Caco-2 (cell line): ENCODE measurements at regions not wholly inside any gene's neighbourhood (a gene's known extent, or its start where the extent isn't known, plus 50 kb on each side); places are given as distances from the start of the nearest gene placed in this dataset.

Experiments
- BruUV-seq: library from RNA; stranded (reverse); fragments of 400-500 nt; replicated peaks from 2 replicates; lab custom pipeline; 2021; lab: Mats Ljungman, UMichigan
- CTCF ChIA-PET: fragments of 300-600 bp; sonication (Branson Sonifier 250); formaldehyde crosslinking; loops from one replicate; lab custom pipeline; 2022; ENCODE audit warnings: antibody characterized with exemption; lab: Charles Lee
- POLR2A ChIA-PET: fragments of 300-600 bp; sonication (Branson Sonifier 250); formaldehyde crosslinking; loops from one replicate; lab custom pipeline; 2022; ENCODE audit warnings: antibody characterized with exemption; lab: Charles Lee
- DNase-seq, 2 experiments: peaks; one replicate each; pipeline versions ENCODE4 v3.0.0 to v3.0.0-alpha.2; 2020 to 2022
- H3K27me3 ChIP-seq: replicated peaks from 2 replicates; pipeline ENCODE4 v1.6.0; 2011; ENCODE audit warnings: low read length; ENCODE audit not compliant: control insufficient read depth, insufficient read depth
- H3K36me3 ChIP-seq: 2 replicates; pipeline ENCODE4 v1.5.1; 2011; ENCODE audit warnings: low read length; ENCODE audit not compliant: control insufficient read depth, insufficient read depth
- H3K4me1 ChIP-seq: fragments of 250-450 bp; sonication (Bioruptor Pico); 2 replicates; pipeline ENCODE4 v1.5.1; 2020; ENCODE audit warnings: mild to moderate bottlenecking
- H3K4me3 ChIP-seq: 2 replicates; pipeline ENCODE4 v1.5.1; 2011; ENCODE audit warnings: low read depth, mild to moderate bottlenecking, control low read depth, low read length
- H3K9me3 ChIP-seq: fragments of 250-450 bp; sonication (Bioruptor Pico); 2 replicates; pipeline ENCODE4 v1.5.1; 2020; ENCODE audit warnings: mild to moderate bottlenecking, moderate library complexity
- H3K27ac Mint-ChIP-seq: one replicate; pipeline ENCODE4 v1.8.0; 2022; ENCODE audit warnings: mixed read lengths; ENCODE audit not compliant: unreplicated experiment
- H3K27me3 Mint-ChIP-seq: one replicate; pipeline ENCODE4 v1.8.0; 2022; ENCODE audit warnings: mixed read lengths; ENCODE audit not compliant: insufficient read depth, unreplicated experiment
- H3K36me3 Mint-ChIP-seq: one replicate; pipeline ENCODE4 v1.8.0; 2022; ENCODE audit warnings: mild to moderate bottlenecking, mixed read lengths; ENCODE audit not compliant: insufficient read depth, unreplicated experiment
- H3K4me1 Mint-ChIP-seq: one replicate; pipeline ENCODE4 v1.8.0; 2022; ENCODE audit warnings: low read depth, mixed read lengths; ENCODE audit not compliant: unreplicated experiment
- H3K4me3 Mint-ChIP-seq: one replicate; pipeline ENCODE4 v1.8.0; 2022; ENCODE audit warnings: mild to moderate bottlenecking, moderate library complexity, mixed read lengths; ENCODE audit not compliant: unreplicated experiment
- H3K9me3 Mint-ChIP-seq: one replicate; pipeline ENCODE4 v1.8.0; 2022; ENCODE audit warnings: mixed read lengths; ENCODE audit not compliant: unreplicated experiment
- intact Hi-C: fragments of 100-400 bp; cut with micrococcal nuclease; formaldehyde crosslinking; loops from one replicate; pipeline ENCODE4 v1.10.0; 2022; ENCODE audit not compliant: unreplicated experiment
- TF ChIP-seq, protein P1 (sequence below), 2 experiments: fragments of 200-600 bp in 1 of 2; IDR thresholded peaks; 1 replicate in 1 of 2; 2 replicates in 1 of 2; pipeline versions ENCODE4 v1.5.1 to v1.8.0; 2011 to 2022; ENCODE audit warnings: antibody characterized with exemption in 1 of 2, control low read depth in 1 of 2, inconsistent platforms in 1 of 2, low read depth in 1 of 2, low read length in 1 of 2, mild to moderate bottlenecking in 1 of 2, moderate library complexity in 1 of 2; ENCODE audit not compliant: insufficient read depth in 1 of 2, severe bottlenecking in 1 of 2, unreplicated experiment in 1 of 2

- Histone ChIP-seq H3K27me3 (no peaks in the 10 kb centered on the region), H3K4me3 (no peak overlapping the region), H3K4me1 (no peaks in the 10 kb centered on the region; the same call in 1 of the 2 replicates), H3K9me3 (peaks cover 14% of the 10 kb centered on the region; the same call in 1 of the 2 replicates), H3K36me3 (no peaks in the 10 kb centered on the region)
- H3K4me1 Mint-ChIP-seq: no peaks in the 10 kb centered on the region
- H3K36me3 Mint-ChIP-seq: peaks cover 22% of the 10 kb centered on the region
- ChIA-PET POLR2A (no interaction called here), CTCF (interaction anchor here (0.5 to 1.0 kb wide), 2 partner anchors 14 to 334 kb away, joined by 3 to 5 read pairs; no protein-coding TSS in a partner anchor)
- peak overlapping the region; percentile 43 for H3K4me3 Mint-ChIP-seq
- intact Hi-C loops: no loop called here
- peaks cover 18% of the 10 kb centered on the region for H3K9me3 Mint-ChIP-seq
- no peaks in the 10 kb centered on the region for H3K27me3 Mint-ChIP-seq
- peak; percentile 45 to 48 for DNase-seq
- BruUV-seq: no TSS peak
- no peak overlapping the region for H3K27ac Mint-ChIP-seq
- TF ChIP-seq, protein P1, sequence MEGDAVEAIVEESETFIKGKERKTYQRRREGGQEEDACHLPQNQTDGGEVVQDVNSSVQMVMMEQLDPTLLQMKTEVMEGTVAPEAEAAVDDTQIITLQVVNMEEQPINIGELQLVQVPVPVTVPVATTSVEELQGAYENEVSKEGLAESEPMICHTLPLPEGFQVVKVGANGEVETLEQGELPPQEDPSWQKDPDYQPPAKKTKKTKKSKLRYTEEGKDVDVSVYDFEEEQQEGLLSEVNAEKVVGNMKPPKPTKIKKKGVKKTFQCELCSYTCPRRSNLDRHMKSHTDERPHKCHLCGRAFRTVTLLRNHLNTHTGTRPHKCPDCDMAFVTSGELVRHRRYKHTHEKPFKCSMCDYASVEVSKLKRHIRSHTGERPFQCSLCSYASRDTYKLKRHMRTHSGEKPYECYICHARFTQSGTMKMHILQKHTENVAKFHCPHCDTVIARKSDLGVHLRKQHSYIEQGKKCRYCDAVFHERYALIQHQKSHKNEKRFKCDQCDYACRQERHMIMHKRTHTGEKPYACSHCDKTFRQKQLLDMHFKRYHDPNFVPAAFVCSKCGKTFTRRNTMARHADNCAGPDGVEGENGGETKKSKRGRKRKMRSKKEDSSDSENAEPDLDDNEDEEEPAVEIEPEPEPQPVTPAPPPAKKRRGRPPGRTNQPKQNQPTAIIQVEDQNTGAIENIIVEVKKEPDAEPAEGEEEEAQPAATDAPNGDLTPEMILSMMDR (IDR thresholded peaks at IDR 0.05; ENCODE audit: insufficient read depth in 1 of 2, low read depth in 1 of 2, low read length in 1 of 2, severe bottlenecking in 1 of 2, unreplicated experiment in 1 of 2): no peak
Observed at GRCh38 chr7:39882148-39882784, 67.8 kb upstream of the CDK13 start.

GRCh38 chr7:39883812-39884390 is 66.2 kb upstream of the CDK13 start:
- ChIA-PET CTCF (interaction anchor here (0.7 kb wide), 1 partner anchor 1837 kb away, joined by 4 read pairs; no protein-coding TSS in a partner anchor), POLR2A (no interaction called here)
- H3K36me3 Mint-ChIP-seq: peaks cover 22% of the 10 kb centered on the region
- no peak overlapping the region for H3K4me3 Mint-ChIP-seq
- no peak overlapping the region for H3K4me3 ChIP-seq
- no peaks in the 10 kb centered on the region for H3K27me3 ChIP-seq
- H3K4me1 Mint-ChIP-seq: no peaks in the 10 kb centered on the region
- TF ChIP-seq, protein P1 (IDR thresholded peaks at IDR 0.05; ENCODE audit: insufficient read depth in 1 of 2, low read depth in 1 of 2, low read length in 1 of 2, severe bottlenecking in 1 of 2, unreplicated experiment in 1 of 2): no peak
- H3K9me3 ChIP-seq: peaks cover 14% of the 10 kb centered on the region; the same call in 1 of the 2 replicates
- H3K36me3 ChIP-seq: no peaks in the 10 kb centered on the region
- H3K9me3 Mint-ChIP-seq: peaks cover 18% of the 10 kb centered on the region
- H3K4me1 ChIP-seq: no peaks in the 10 kb centered on the region; the same call in 1 of the 2 replicates
- no peaks in the 10 kb centered on the region for H3K27me3 Mint-ChIP-seq
- no TSS peak for BruUV-seq
- no peak overlapping the region for H3K27ac Mint-ChIP-seq
- no peak for DNase-seq
- intact Hi-C loops: no loop called here

- peaks cover 8% of the 10 kb centered on the region for H3K4me1 Mint-ChIP-seq
- peaks cover 11% of the 10 kb centered on the region; the same call in 1 of the 2 replicates for H3K4me1 ChIP-seq
- H3K36me3 ChIP-seq: no peaks in the 10 kb centered on the region
- TF ChIP-seq, protein P1 (IDR thresholded peaks at IDR 0.05; ENCODE audit: insufficient read depth in 1 of 2, low read depth in 1 of 2, low read length in 1 of 2, severe bottlenecking in 1 of 2, unreplicated experiment in 1 of 2): no peak
- ChIA-PET CTCF (no interaction called here), POLR2A (no interaction called here)
- peaks cover 5% of the 10 kb centered on the region for H3K9me3 Mint-ChIP-seq
- H3K4me3 Mint-ChIP-seq: no peak overlapping the region
- no peak for DNase-seq
- H3K4me3 ChIP-seq: no peak overlapping the region
- intact Hi-C loops: no loop called here
- H3K27me3 ChIP-seq: no peaks in the 10 kb centered on the region
- no TSS peak for BruUV-seq
- H3K27me3 Mint-ChIP-seq: no peaks in the 10 kb centered on the region
- H3K36me3 Mint-ChIP-seq: peaks cover 12% of the 10 kb centered on the region
- H3K27ac Mint-ChIP-seq: no peak overlapping the region
- no peaks in the 10 kb centered on the region; the same call in 1 of the 2 replicates for H3K9me3 ChIP-seq
Observed at GRCh38 chr7:39888171-39888853, 61.7 kb upstream of the CDK13 start.
